Lower leg skin (tissue), 4 donors: ENCODE measurements at regions not wholly inside any gene's neighbourhood (a gene's known extent, or its start where the extent isn't known, plus 50 kb on each side); places are given as distances from the start of the nearest gene placed in this dataset.

ENCODE experiments used
- DNase-seq, 2 donors: peaks; one replicate each; pipeline ENCODE4 v3.0.0-alpha.2; 2019; ENCODE audit warnings: low spot score in 2 of 2
- H3K4me3 ChIP-seq: fragments of 200-600 bp; sonication (generic); 2 replicates; pipeline ENCODE4 v1.5.1; 2017; ENCODE audit warnings: mild to moderate bottlenecking, low read depth; ENCODE audit not compliant: poor library complexity, severe bottlenecking
- POLR2A ChIP-seq, 2 donors: fragments of 450-650 bp; IDR thresholded peaks; one replicate each; pipeline ENCODE4 v1.6.1; 2016 to 2017; ENCODE audit warnings: antibody characterized with exemption in 2 of 2, mild to moderate bottlenecking in 1 of 2, moderate library complexity in 1 of 2
- WGBS, 2 donors: methylation state at CpG; one replicate each; pipeline ENCODE4 v1.1.5; 2018; 5-methylcytosine and 5-hydroxymethylcytosine counted together
- intact Hi-C: fragments of 100-400 bp; cut with DNase I; formaldehyde crosslinking; loops from one replicate; pipeline ENCODE4 v1.15.0; 2023; ENCODE audit warnings: low total_unique reads
- TF ChIP-seq, protein P1 (sequence below), 3 donors: fragments of 450-650 bp; IDR thresholded peaks; one replicate each; pipeline ENCODE4 v1.5.1; 2016; ENCODE audit warnings: antibody characterized with exemption in 3 of 3, mild to moderate bottlenecking in 3 of 3, moderate library complexity in 2 of 3

DNA sequence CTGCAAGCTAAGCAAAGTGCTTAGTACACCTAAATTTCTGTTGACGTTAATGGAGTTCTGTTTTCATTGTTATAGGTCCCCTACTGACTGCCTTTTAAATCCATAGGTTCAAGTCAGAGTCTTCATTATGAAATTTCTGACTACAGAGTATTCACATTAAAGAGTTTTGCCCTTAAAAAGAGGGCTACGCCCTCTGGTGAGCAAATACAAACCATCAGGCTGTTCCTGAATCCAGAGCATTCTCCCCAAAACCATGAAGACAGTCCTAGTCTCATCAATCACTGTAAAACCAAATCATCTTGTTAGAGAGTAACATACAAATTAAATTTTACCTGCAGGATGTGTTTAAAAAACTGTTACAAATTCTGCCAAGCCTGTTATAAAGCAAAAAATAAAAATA, 1091.7 kb downstream of the TDRD15 start:
- no peak for TF ChIP-seq POLR2A (IDR thresholded peaks at IDR 0.05)
- TF ChIP-seq, protein P1, sequence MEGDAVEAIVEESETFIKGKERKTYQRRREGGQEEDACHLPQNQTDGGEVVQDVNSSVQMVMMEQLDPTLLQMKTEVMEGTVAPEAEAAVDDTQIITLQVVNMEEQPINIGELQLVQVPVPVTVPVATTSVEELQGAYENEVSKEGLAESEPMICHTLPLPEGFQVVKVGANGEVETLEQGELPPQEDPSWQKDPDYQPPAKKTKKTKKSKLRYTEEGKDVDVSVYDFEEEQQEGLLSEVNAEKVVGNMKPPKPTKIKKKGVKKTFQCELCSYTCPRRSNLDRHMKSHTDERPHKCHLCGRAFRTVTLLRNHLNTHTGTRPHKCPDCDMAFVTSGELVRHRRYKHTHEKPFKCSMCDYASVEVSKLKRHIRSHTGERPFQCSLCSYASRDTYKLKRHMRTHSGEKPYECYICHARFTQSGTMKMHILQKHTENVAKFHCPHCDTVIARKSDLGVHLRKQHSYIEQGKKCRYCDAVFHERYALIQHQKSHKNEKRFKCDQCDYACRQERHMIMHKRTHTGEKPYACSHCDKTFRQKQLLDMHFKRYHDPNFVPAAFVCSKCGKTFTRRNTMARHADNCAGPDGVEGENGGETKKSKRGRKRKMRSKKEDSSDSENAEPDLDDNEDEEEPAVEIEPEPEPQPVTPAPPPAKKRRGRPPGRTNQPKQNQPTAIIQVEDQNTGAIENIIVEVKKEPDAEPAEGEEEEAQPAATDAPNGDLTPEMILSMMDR (IDR thresholded peaks at IDR 0.05): no peak
- H3K4me3 ChIP-seq: no peak overlapping the region
- no peak for DNase-seq
- intact Hi-C loops: no loop called here
- WGBS, 2 donors: 76 to 78% methylated on average over 2 of the region's 2 CpGs

- TF ChIP-seq, protein P1 (IDR thresholded peaks at IDR 0.05): no peak
- TF ChIP-seq POLR2A (IDR thresholded peaks at IDR 0.05): no peak
- no peak for DNase-seq
- H3K4me3 ChIP-seq: no peak overlapping the region
- intact Hi-C loops: no loop called here
- 41 to 43% methylated on average over 1 of the region's 1 CpG for whole genome bisulfite sequencing, 2 donors
Measured at GRCh38 chr2:22217881-22218280, 1094.1 kb downstream of the TDRD15 start.

DNA sequence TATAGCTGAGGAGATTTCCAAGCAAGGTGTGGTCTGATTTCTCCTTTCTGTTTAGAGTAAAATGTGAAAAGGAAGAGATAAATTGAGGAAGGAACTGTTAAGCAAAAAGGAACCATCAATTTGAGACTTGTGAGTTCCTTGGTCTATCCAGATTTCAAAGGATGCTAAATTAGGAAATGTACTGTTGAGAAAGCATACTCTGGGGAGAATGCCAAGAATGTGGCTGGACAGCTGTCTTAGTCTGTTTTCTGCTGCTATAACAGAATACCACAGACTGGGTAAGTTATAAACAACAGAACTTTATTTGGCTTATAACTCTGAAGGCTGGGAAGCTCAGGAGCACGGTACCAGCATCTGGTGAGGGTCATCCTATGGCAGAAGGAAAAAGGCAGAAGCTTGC, 1097.2 kb downstream of the TDRD15 start:
- TF ChIP-seq, protein P1 (IDR thresholded peaks at IDR 0.05): no peak
- no peak for TF ChIP-seq POLR2A (IDR thresholded peaks at IDR 0.05)
- WGBS, 2 donors: 47 to 52% methylated on average over 1 of the region's 1 CpG
- intact Hi-C loops: no loop called here
- no peak for DNase-seq
- H3K4me3 ChIP-seq: no peak overlapping the region

DNA sequence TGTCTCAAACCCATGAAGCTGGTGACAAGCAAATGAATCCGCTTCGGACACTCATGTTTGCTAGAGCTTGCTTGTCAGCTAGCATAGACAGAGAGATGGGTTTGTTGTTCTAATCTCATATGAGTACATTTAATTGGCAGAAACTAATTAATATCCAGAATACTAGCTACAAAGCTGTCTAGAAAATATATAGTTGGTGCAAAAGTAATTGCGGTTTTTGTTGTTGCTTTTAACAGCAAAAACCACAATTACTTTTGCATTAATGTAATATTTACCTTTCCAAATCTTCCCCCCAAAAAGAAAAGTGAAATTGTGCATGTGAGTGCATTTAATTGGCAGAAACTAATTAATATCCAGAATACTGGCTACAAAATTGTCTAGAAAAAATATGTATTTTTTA, 1115.2 kb downstream of the TDRD15 start:
- no peak for TF ChIP-seq POLR2A (IDR thresholded peaks at IDR 0.05)
- TF ChIP-seq, protein P1 (IDR thresholded peaks at IDR 0.05): no peak
- intact Hi-C loops: no loop called here
- no peak for DNase-seq
- 88 to 91% methylated on average over 3 of the region's 3 CpGs for WGBS, 2 donors
- H3K4me3 ChIP-seq: no peak overlapping the region

- intact Hi-C loops: no loop called here
- DNase-seq: no peak
- 59 to 65% methylated on average over 4 of the region's 4 CpGs for WGBS, 2 donors
- TF ChIP-seq POLR2A (IDR thresholded peaks at IDR 0.05): no peak
- TF ChIP-seq, protein P1 (IDR thresholded peaks at IDR 0.05): no peak
- no peak overlapping the region for H3K4me3 ChIP-seq
Measured at GRCh38 chr2:22247466-22247865, 1123.7 kb downstream of the TDRD15 start.

- intact Hi-C loops: no loop called here
- WGBS, 2 donors: 90 to 92% methylated on average over 2 of the region's 2 CpGs
- H3K4me3 ChIP-seq: no peak overlapping the region
- TF ChIP-seq POLR2A (IDR thresholded peaks at IDR 0.05): no peak
- TF ChIP-seq, protein P1 (IDR thresholded peaks at IDR 0.05): no peak
- no peak for DNase-seq
Measured at GRCh38 chr2:22248851-22249250, 1125.1 kb downstream of the TDRD15 start.
